Effector memory CD8-positive, alpha-beta T cell (primary cell): ENCODE measurements at regions not wholly inside any gene's neighbourhood (a gene's known extent, or its start where the extent isn't known, plus 50 kb on each side); places are given as distances from the start of the nearest gene placed in this dataset.

ENCODE experiments used
- ATAC-seq: fragments of 150-1000 bp; cut with Tn5 transposase; replicated peaks from 2 replicates; pipeline ENCODE4 v1.10.0; 2021; ENCODE audit warnings: mild to moderate bottlenecking, moderate library complexity
- DNase-seq, 3 experiments: peaks; one replicate each; pipeline ENCODE4 v3.0.0; 2021
- H3K27ac Mint-ChIP-seq, 2 donors: one replicate each; pipeline ENCODE4 v1.8.0; 2022; ENCODE audit warnings: mild to moderate bottlenecking in 2 of 2, mixed read lengths in 2 of 2, moderate library complexity in 2 of 2
- H3K27me3 Mint-ChIP-seq, 2 donors: one replicate each; pipeline ENCODE4 v1.8.0; 2022; ENCODE audit warnings: mixed read lengths in 2 of 2
- H3K36me3 Mint-ChIP-seq: one replicate; pipeline ENCODE4 v1.8.0; 2022; ENCODE audit warnings: mild to moderate bottlenecking, moderate library complexity, mixed read lengths; ENCODE audit not compliant: insufficient read depth
- H3K4me1 Mint-ChIP-seq, 2 donors: one replicate each; pipeline ENCODE4 v1.8.0; 2022; ENCODE audit warnings: low read depth in 2 of 2, mixed read lengths in 2 of 2
- H3K4me3 Mint-ChIP-seq, 2 donors: one replicate each; pipeline ENCODE4 v1.8.0; 2022; ENCODE audit warnings: mild to moderate bottlenecking in 2 of 2, mixed read lengths in 2 of 2, moderate library complexity in 2 of 2
- H3K9me3 Mint-ChIP-seq, 2 donors: one replicate each; pipeline ENCODE4 v1.8.0; 2022; ENCODE audit warnings: mixed read lengths in 2 of 2

DNA sequence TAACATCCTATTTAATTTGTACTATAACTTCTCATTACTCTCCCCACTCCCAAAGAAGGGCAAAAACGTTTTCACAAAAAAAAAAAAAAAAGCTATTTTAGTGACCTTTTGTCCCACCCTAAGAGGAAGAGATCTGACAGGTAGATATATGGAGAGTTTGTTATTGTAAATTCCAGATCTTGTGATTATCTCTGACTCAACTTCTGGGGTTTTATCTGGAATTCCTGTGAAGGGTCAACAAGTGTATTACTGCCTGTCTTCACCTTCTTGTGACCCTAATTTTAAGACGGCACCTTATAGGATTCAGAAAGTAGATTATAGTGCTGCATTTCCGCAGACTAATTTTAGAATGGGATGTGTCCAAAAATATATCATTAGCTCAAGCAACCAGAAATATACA is 205.9 kb upstream of the CDIN1 start:
- no peak for DNase-seq
- Mint-ChIP-seq H3K4me3 (no peak overlapping the region), H3K9me3 (peaks cover 0 to 7% of the 10 kb centered on the region in 2 donors), H3K36me3 (no peaks in the 10 kb centered on the region), H3K4me1 (no peaks in the 10 kb centered on the region), H3K27ac (no peak overlapping the region), H3K27me3 (no peaks in the 10 kb centered on the region)
- no peak for ATAC-seq

DNA sequence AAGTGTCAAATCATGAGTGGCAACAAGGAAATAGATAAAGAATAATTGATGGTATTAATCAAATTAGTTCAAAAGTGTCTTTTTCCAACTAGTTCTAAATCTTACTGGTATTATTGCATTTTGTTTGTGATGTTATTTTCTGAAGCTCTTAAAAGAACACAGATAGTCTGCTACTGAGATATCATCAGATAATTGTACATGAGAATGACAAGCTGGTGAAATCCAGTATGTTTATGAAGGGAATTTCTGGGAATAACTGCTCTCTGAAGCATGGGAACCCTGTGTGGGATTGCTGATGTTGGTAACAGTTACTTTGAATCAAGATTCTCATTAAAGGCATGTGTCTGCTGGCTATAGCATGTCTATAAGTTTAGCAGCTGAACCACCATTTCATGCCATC is 190.3 kb upstream of the CDIN1 start:
- no peaks in the 10 kb centered on the region for H3K36me3 Mint-ChIP-seq
- no peak for ATAC-seq
- no peak overlapping the region for H3K4me3 Mint-ChIP-seq
- no peaks in the 10 kb centered on the region for H3K27me3 Mint-ChIP-seq
- no peak overlapping the region for H3K27ac Mint-ChIP-seq
- no peaks in the 10 kb centered on the region for H3K9me3 Mint-ChIP-seq
- H3K4me1 Mint-ChIP-seq: no peaks in the 10 kb centered on the region
- DNase-seq: no peak

DNA sequence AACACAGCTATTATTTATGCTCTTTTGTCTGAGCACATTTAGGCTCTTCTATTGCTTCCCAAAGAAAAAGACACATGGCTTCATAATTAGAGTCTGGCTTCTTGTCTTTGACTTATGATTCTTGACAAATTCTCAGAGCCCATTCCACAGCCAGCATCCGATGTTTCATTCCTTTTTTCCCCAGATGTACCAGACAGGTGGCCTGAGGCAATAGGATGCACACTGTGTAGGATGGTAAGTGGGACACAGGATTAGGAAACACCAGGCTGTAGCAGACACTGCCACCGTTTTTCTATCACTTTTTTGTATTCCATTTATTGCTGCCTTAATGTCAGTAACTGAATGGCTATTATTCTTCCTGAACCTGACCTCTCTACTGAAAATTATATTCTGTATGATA is 188.9 kb upstream of the CDIN1 start:
- no peak for ATAC-seq
- Mint-ChIP-seq H3K4me1 (no peaks in the 10 kb centered on the region), H3K36me3 (no peaks in the 10 kb centered on the region), H3K4me3 (no peak overlapping the region), H3K9me3 (no peaks in the 10 kb centered on the region), H3K27me3 (no peaks in the 10 kb centered on the region), H3K27ac (no peak overlapping the region)
- DNase-seq: no peak

DNA sequence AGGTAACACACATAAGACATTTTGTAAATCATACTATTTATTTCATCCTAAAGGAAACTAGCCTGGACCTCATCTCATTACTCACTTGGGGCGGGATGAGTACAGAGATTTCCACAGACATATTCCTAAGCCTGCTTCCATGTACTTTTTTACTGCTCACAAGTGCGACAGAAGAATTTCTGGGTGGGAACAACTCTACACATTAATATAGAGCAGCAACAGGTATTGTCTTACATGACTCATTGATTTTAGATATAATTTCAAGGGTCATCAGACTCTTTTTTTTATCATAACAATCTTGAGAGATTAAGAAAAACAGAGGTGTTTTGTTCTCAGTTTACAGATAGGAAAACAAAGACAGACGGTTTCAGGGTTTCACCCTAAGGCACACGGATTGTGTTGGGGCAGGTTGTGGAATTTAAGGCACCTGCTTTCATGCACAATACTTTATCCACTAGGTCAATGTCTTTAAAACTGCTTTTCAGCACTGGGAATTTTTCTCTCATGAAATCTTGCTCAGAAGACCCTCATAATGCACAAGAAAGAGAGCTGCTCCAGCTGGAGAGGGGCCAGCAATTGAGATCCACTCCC is 186.7 kb upstream of the CDIN1 start:
- Mint-ChIP-seq H3K9me3 (no peaks in the 10 kb centered on the region), H3K4me1 (no peaks in the 10 kb centered on the region), H3K27ac (no peak overlapping the region), H3K36me3 (no peaks in the 10 kb centered on the region), H3K27me3 (no peaks in the 10 kb centered on the region), H3K4me3 (no peak overlapping the region)
- ATAC-seq: no peak
- DNase-seq: no peak

- ATAC-seq (no peak), DNase-seq (no peak)
- Mint-ChIP-seq H3K36me3 (no peaks in the 10 kb centered on the region), H3K4me1 (no peaks in the 10 kb centered on the region), H3K27me3 (no peaks in the 10 kb centered on the region), H3K4me3 (no peak overlapping the region), H3K9me3 (no peaks in the 10 kb centered on the region), H3K27ac (no peak overlapping the region)
These were observed 181.2 kb upstream of the CDIN1 start for GRCh38 chr15:36398212-36398611.

DNA sequence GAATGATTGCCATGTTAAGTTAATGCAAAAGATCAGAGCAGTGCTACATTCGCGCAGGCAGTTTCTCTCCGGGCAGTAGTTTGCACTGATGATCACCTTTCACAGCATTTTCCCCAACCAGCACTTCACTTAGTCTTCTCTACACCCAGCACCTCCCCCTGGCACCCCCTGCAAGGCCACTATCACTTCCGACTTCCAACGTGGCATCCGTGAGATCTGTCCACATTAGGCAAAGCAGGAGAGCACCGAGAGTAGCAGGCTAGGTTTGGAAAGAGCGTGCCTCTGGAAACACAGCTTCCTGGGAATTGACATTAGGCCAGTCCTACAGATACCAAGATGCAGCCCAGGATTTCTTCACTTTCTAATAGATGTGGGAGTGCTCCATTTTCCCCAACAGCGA is 180.2 kb upstream of the CDIN1 start:
- Mint-ChIP-seq H3K27me3 (no peaks in the 10 kb centered on the region), H3K4me3 (no peak overlapping the region), H3K27ac (no peak overlapping the region), H3K9me3 (peaks cover 0 to 2% of the 10 kb centered on the region in 2 donors), H3K36me3 (no peaks in the 10 kb centered on the region), H3K4me1 (no peaks in the 10 kb centered on the region)
- DNase-seq (no peak), ATAC-seq (no peak)

- H3K4me3 Mint-ChIP-seq: no peak overlapping the region
These were observed 178.4 kb upstream of the CDIN1 start for GRCh38 chr15:36400936-36401585.

DNA sequence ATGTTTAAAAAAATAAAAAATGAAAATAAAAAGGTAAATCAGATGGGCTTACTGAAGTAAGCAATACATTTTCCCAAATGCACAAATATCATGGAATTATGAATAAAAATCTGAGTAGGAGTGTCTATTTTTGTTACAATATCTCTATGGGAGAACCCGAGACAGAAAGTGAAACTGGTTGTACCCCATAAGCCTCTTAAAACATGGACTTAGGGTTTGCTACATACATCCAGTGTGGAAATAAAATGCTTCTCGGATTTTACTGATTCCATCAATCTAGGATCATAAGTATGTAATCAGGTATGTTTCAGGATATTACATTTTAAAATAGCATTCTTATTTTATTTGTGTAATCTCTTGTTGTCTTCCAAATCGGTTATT is 177.8 kb upstream of the CDIN1 start:
- Mint-ChIP-seq H3K27me3 (no peaks in the 10 kb centered on the region), H3K4me3 (no peak overlapping the region), H3K9me3 (peaks cover 0 to 3% of the 10 kb centered on the region in 2 donors), H3K4me1 (no peaks in the 10 kb centered on the region), H3K27ac (no peak overlapping the region), H3K36me3 (no peaks in the 10 kb centered on the region)
- ATAC-seq (no peak), DNase-seq (no peak)

More at GRCh38 chr15:36400936-36401585, 178.4 kb upstream of the CDIN1 start:
- no peaks in the 10 kb centered on the region for H3K27me3 Mint-ChIP-seq
- H3K27ac Mint-ChIP-seq: no peak overlapping the region
- no peak for DNase-seq
- ATAC-seq: no peak
- peaks cover 0 to 3% of the 10 kb centered on the region in 2 donors for H3K9me3 Mint-ChIP-seq
- no peaks in the 10 kb centered on the region for H3K4me1 Mint-ChIP-seq
- H3K36me3 Mint-ChIP-seq: no peaks in the 10 kb centered on the region

DNA sequence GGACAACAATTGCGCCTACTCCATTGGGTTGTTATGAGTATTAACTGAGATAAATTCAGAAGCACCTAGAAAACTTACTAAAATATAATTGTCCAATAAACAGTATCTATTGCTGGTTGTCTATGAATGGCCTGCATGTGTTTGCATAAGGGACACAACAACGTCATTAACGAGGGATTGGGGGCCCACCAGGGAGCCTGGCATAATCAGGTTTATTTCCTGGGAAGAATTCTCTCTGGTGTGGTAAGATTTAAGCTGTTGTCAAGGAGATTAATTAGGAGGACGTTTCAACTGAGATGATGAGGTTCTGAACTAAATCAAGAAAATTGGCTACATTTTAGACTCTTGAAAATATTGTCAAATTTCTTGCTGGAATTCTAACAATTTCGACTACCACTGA is 176.1 kb upstream of the CDIN1 start:
- no peak for ATAC-seq
- H3K9me3 Mint-ChIP-seq: peaks cover 0 to 3% of the 10 kb centered on the region in 2 donors

GRCh38 chr15:36406366-36406765 is 173.1 kb upstream of the CDIN1 start:
- H3K4me3 Mint-ChIP-seq: no peak overlapping the region
- ATAC-seq: no peak
- H3K9me3 Mint-ChIP-seq: peaks cover 0 to 3% of the 10 kb centered on the region in 2 donors
- H3K27ac Mint-ChIP-seq: no peak overlapping the region
- H3K27me3 Mint-ChIP-seq: no peaks in the 10 kb centered on the region
- H3K4me1 Mint-ChIP-seq: no peaks in the 10 kb centered on the region
- DNase-seq: no peak
- H3K36me3 Mint-ChIP-seq: no peaks in the 10 kb centered on the region

More for the DNA sequence above, 176.1 kb upstream of the CDIN1 start:
- H3K36me3 Mint-ChIP-seq: no peaks in the 10 kb centered on the region
- no peak overlapping the region for H3K4me3 Mint-ChIP-seq
- no peak for DNase-seq
- no peak overlapping the region for H3K27ac Mint-ChIP-seq
- no peaks in the 10 kb centered on the region for H3K27me3 Mint-ChIP-seq
- H3K4me1 Mint-ChIP-seq: no peaks in the 10 kb centered on the region

DNA sequence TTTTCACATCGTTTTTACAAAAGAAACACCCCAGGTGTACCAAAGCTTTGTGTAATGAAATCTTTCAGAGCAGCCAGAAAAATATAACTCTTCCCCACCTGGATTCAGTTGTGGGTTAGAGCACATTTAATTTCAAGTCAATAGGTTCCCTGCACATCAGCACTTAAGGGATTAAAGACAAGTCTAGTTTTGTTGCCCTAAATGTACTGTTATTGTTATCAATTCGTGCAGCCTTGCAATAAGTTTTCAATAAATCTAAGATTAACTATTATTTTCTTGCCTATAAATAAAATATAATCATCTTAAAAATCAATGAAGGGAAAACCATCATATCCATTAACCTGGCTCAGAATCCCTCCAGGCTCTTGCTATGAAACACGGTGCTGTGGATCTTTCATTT is 172.5 kb upstream of the CDIN1 start:
- Mint-ChIP-seq H3K27me3 (no peaks in the 10 kb centered on the region), H3K9me3 (peaks cover 0 to 3% of the 10 kb centered on the region in 2 donors), H3K4me3 (no peak overlapping the region), H3K27ac (no peak overlapping the region), H3K36me3 (no peaks in the 10 kb centered on the region), H3K4me1 (no peaks in the 10 kb centered on the region)
- no peak for DNase-seq
- no peak for ATAC-seq

- Mint-ChIP-seq H3K4me1 (no peaks in the 10 kb centered on the region), H3K27me3 (no peaks in the 10 kb centered on the region), H3K36me3 (no peaks in the 10 kb centered on the region), H3K9me3 (peaks cover 0 to 3% of the 10 kb centered on the region in 2 donors), H3K4me3 (no peak overlapping the region), H3K27ac (no peak overlapping the region)
- DNase-seq: no peak
- no peak for ATAC-seq
These were observed 171.8 kb upstream of the CDIN1 start for GRCh38 chr15:36407647-36408046.

GRCh38 chr15:36409819-36410218 is 169.6 kb upstream of the CDIN1 start:
- no peaks in the 10 kb centered on the region for H3K4me1 Mint-ChIP-seq
- H3K9me3 Mint-ChIP-seq: no peaks in the 10 kb centered on the region
- no peak overlapping the region for H3K27ac Mint-ChIP-seq
- no peak for DNase-seq
- no peak for ATAC-seq
- H3K27me3 Mint-ChIP-seq: no peaks in the 10 kb centered on the region
- peaks cover 3% of the 10 kb centered on the region for H3K36me3 Mint-ChIP-seq
- no peak overlapping the region for H3K4me3 Mint-ChIP-seq

DNA sequence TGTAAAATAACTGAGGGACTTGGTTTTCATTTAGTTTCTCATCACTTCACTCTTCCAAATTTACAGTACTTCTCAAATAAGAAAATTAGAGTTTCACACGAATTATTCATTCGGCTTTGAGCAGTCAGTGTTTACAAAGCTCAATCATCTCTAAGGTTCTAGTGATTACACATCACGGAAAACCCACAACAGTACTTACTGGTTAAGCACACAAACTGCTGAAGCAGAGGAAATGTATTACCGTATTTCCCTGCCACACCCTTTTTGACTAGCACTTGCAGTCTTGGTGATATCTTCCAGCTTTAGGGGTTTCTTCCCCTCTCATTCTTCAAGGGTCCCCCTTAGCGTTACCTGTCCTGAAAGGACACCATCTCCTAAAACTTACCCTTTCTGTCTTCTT is 164.8 kb upstream of the CDIN1 start:
- Mint-ChIP-seq H3K4me1 (no peaks in the 10 kb centered on the region), H3K9me3 (peaks cover 0 to 1% of the 10 kb centered on the region in 2 donors), H3K27ac (no peak overlapping the region), H3K36me3 (peaks cover 3% of the 10 kb centered on the region), H3K4me3 (no peak overlapping the region), H3K27me3 (no peaks in the 10 kb centered on the region)
- ATAC-seq (no peak), DNase-seq (no peak)
